Ishikawa (cell line): ENCODE measurements at regions not wholly inside any gene's neighbourhood (a gene's known extent, or its start where the extent isn't known, plus 50 kb on each side); places are given as distances from the start of the nearest gene placed in this dataset.

Experiments
- CREB1 ChIP-seq: IDR thresholded peaks from 2 replicates; pipeline ENCODE4 v1.6.1; 2012; ENCODE audit warnings: low read depth
- EP300 ChIP-seq: IDR thresholded peaks from 2 replicates; pipeline ENCODE4 v1.6.1; 2012; ENCODE audit warnings: borderline replicate concordance
- TCF12 ChIP-seq: IDR thresholded peaks from 2 replicates; pipeline ENCODE4 v1.6.1; 2012; ENCODE audit warnings: low read depth

GRCh38 chr22:48882636-48883200 is 945.0 kb downstream of the BRD1 start:
- TF ChIP-seq CREB1 (no peak), TCF12 (no peak), EP300 (no peak)
